Stomach (tissue), 8 donors: ENCODE measurements at regions not wholly inside any gene's neighbourhood (a gene's known extent, or its start where the extent isn't known, plus 50 kb on each side); places are given as distances from the start of the nearest gene placed in this dataset.

Experiments used
- DNase-seq, 2 donors: peaks; one replicate each; pipeline versions ENCODE4 v3.0.0 to v3.0.0-alpha.2; 2013 to 2019
- H3K27ac ChIP-seq, 5 donors: fragments of 200-600 bp in 4 of 5; sonication (generic) in 4 of 5; one replicate each; pipeline ENCODE4 v1.5.1; 2013 to 2019; ENCODE audit warnings: mild to moderate bottlenecking in 1 of 5, moderate library complexity in 1 of 5
- H3K27me3 ChIP-seq, 3 donors: fragments of 200-600 bp; sonication (generic); one replicate each; pipeline ENCODE4 v1.5.1; 2017 to 2019; ENCODE audit warnings: mixed run types in 1 of 3
- H3K36me3 ChIP-seq, 4 donors: fragments of 200-600 bp; sonication (generic); 1 replicate in 3 of 4; 2 replicates in 1 of 4; pipeline ENCODE4 v1.5.1; 2016 to 2019
- H3K4me1 ChIP-seq, 4 donors: fragments of 200-600 bp; sonication (generic); one replicate each; pipeline ENCODE4 v1.5.1; 2016 to 2019
- H3K4me3 ChIP-seq, 4 donors: fragments of 200-600 bp; sonication (generic) in 3 of 4; one replicate each; pipeline ENCODE4 v1.5.1; 2016 to 2019; ENCODE audit warnings: mild to moderate bottlenecking in 1 of 4
- H3K9me3 ChIP-seq, 4 donors: fragments of 200-600 bp; sonication (generic); one replicate each; pipeline ENCODE4 v1.5.1; 2016 to 2019
- EP300 ChIP-seq: sonication (generic); formaldehyde crosslinking; IDR thresholded peaks from one replicate; pipeline ENCODE4 v1.6.1; 2017; ENCODE audit warnings: antibody characterized with exemption
- POLR2A ChIP-seq, 4 donors: fragments of 450-650 bp; IDR thresholded peaks; one replicate each; pipeline ENCODE4 v1.6.1; 2016; ENCODE audit warnings: antibody characterized with exemption in 4 of 4, control low read depth in 2 of 4, mild to moderate bottlenecking in 1 of 4, moderate library complexity in 1 of 4
- POLR2AphosphoS5 ChIP-seq, 3 donors: sonication (generic); formaldehyde crosslinking; IDR thresholded peaks; one replicate each; pipeline ENCODE4 v1.6.1; 2016; ENCODE audit warnings: antibody characterized with exemption in 3 of 3
- WGBS, 5 donors: extraction: QIAGEN DNeasy Blood & Tissue Kit in 3 of 5; methylation state at CpG; one replicate each; pipeline versions ENCODE4 v1.1.5 to v1.1.7; 2013 to 2018; 5-methylcytosine and 5-hydroxymethylcytosine counted together
- intact Hi-C: fragments of 100-400 bp; cut with DNase I; formaldehyde crosslinking; loops from one replicate; pipeline ENCODE4 v1.15.1; 2023; ENCODE audit warnings: low total_unique reads
- TF ChIP-seq, protein P1 (sequence below), 7 experiments: fragments of 450-650 bp in 4 of 7; fragments of 200-600 bp in 3 of 7; sonication (generic) in 3 of 7; IDR thresholded peaks; one replicate each; pipeline ENCODE4 v1.5.1; 2016 to 2019; ENCODE audit warnings: antibody characterized with exemption in 7 of 7, control low read depth in 2 of 7, mild to moderate bottlenecking in 1 of 7
- donor health status: healthy with polysubstance abuse.
- donor health status: Bipolar disorder and iron deficiency.
- donor health status: healthy.

GRCh38 chr18:49677762-49678413, 116.0 kb downstream of the LIPG start:
- DNase-seq = peak in 1 of 2 donors; percentile 33
- WGBS, 5 donors = 70 to 81% (median 76%) methylated on average over 10 of the region's 10 CpGs
- H3K27ac ChIP-seq = no peak overlapping the region

GRCh38 chr18:49677081-49677480, 115.2 kb downstream of the LIPG start:
- no peak overlapping the region for H3K4me3 ChIP-seq
- 75 to 84% (median 81%) methylated on average over 4 of the region's 4 CpGs for WGBS, 5 donors
- no peaks in the 10 kb centered on the region for H3K4me1 ChIP-seq
- intact Hi-C loops = no loop called here
- H3K9me3 ChIP-seq = no peaks in the 10 kb centered on the region
- TF ChIP-seq EP300 = no peak
- TF ChIP-seq POLR2AphosphoS5 (IDR thresholded peaks at IDR 0.05) = no peak
- TF ChIP-seq POLR2A (IDR thresholded peaks at IDR 0.05) = no peak
- TF ChIP-seq, protein P1, sequence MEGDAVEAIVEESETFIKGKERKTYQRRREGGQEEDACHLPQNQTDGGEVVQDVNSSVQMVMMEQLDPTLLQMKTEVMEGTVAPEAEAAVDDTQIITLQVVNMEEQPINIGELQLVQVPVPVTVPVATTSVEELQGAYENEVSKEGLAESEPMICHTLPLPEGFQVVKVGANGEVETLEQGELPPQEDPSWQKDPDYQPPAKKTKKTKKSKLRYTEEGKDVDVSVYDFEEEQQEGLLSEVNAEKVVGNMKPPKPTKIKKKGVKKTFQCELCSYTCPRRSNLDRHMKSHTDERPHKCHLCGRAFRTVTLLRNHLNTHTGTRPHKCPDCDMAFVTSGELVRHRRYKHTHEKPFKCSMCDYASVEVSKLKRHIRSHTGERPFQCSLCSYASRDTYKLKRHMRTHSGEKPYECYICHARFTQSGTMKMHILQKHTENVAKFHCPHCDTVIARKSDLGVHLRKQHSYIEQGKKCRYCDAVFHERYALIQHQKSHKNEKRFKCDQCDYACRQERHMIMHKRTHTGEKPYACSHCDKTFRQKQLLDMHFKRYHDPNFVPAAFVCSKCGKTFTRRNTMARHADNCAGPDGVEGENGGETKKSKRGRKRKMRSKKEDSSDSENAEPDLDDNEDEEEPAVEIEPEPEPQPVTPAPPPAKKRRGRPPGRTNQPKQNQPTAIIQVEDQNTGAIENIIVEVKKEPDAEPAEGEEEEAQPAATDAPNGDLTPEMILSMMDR (IDR thresholded peaks at IDR 0.05) = no peak
- no peaks in the 10 kb centered on the region for H3K27me3 ChIP-seq
- DNase-seq = no peak
- no peak overlapping the region for H3K27ac ChIP-seq
- no peaks in the 10 kb centered on the region for H3K36me3 ChIP-seq

More at GRCh38 chr18:49677762-49678413, 116.0 kb downstream of the LIPG start:
- H3K4me3 ChIP-seq = no peak overlapping the region
- TF ChIP-seq POLR2AphosphoS5 (IDR thresholded peaks at IDR 0.05) (no peak), EP300 (no peak), POLR2A (IDR thresholded peaks at IDR 0.05) (no peak)
- TF ChIP-seq, protein P1 (IDR thresholded peaks at IDR 0.05) = no peak
- H3K36me3 ChIP-seq = no peaks in the 10 kb centered on the region
- intact Hi-C loops = no loop called here
- no peaks in the 10 kb centered on the region for H3K9me3 ChIP-seq
- no peaks in the 10 kb centered on the region for H3K4me1 ChIP-seq
- H3K27me3 ChIP-seq = no peaks in the 10 kb centered on the region

- H3K36me3 ChIP-seq = no peaks in the 10 kb centered on the region
- no peak for DNase-seq
- H3K4me3 ChIP-seq = no peak overlapping the region
- no peak overlapping the region for H3K27ac ChIP-seq
- TF ChIP-seq, protein P1 (IDR thresholded peaks at IDR 0.05) = no peak
- peaks cover 0 to 10% (median 0%) of the 10 kb centered on the region in 3 donors for H3K27me3 ChIP-seq
- intact Hi-C loops = no loop called here
- H3K4me1 ChIP-seq = peaks cover 0 to 8% (median 3%) of the 10 kb centered on the region in 4 donors
- no peaks in the 10 kb centered on the region for H3K9me3 ChIP-seq
- 81 to 88% (median 84%) methylated on average over 4 to 5 of the region's 5 CpGs for WGBS, 5 donors
Measured at GRCh38 chr18:49673281-49673680, 111.4 kb downstream of the LIPG start.

GRCh38 chr18:49672853-49673252, 111.0 kb downstream of the LIPG start:
- 54 to 91% (median 64%) methylated on average over 1 of the region's 1 CpG for WGBS, 5 donors
- H3K27ac ChIP-seq = no peak overlapping the region
- no peak for DNase-seq
- H3K27me3 ChIP-seq = peaks cover 0 to 10% (median 0%) of the 10 kb centered on the region in 3 donors
- H3K4me3 ChIP-seq = no peak overlapping the region
- no peak for TF ChIP-seq POLR2A (IDR thresholded peaks at IDR 0.05)
- no peak for TF ChIP-seq EP300
- H3K9me3 ChIP-seq = no peaks in the 10 kb centered on the region
- H3K4me1 ChIP-seq = peaks cover 0 to 8% (median 3%) of the 10 kb centered on the region in 4 donors
- no peaks in the 10 kb centered on the region for H3K36me3 ChIP-seq
- intact Hi-C loops = no loop called here

- intact Hi-C loops = no loop called here
- H3K4me3 ChIP-seq = no peak overlapping the region
- peaks cover 0 to 14% (median 3%) of the 10 kb centered on the region in 4 donors for H3K4me1 ChIP-seq
- DNase-seq = no peak
- H3K27me3 ChIP-seq = peaks cover 0 to 17% (median 0%) of the 10 kb centered on the region in 3 donors
- H3K27ac ChIP-seq = peak overlapping the region in 4 of 5 donors; percentile 29 to 65 (median 54)
- no peaks in the 10 kb centered on the region for H3K36me3 ChIP-seq
- H3K9me3 ChIP-seq = no peaks in the 10 kb centered on the region
- no peak for TF ChIP-seq POLR2A (IDR thresholded peaks at IDR 0.05)
- no peak for TF ChIP-seq POLR2AphosphoS5 (IDR thresholded peaks at IDR 0.05)
- TF ChIP-seq, protein P1 (IDR thresholded peaks at IDR 0.05) = no peak
- no peak for TF ChIP-seq EP300
- 73 to 83% (median 78%) methylated on average over 5 of the region's 5 CpGs for WGBS, 5 donors
Measured at GRCh38 chr18:49669403-49669802, 107.5 kb downstream of the LIPG start.
